Ovary (tissue), 7 donors: ENCODE measurements at regions not wholly inside any gene's neighbourhood (a gene's known extent, or its start where the extent isn't known, plus 50 kb on each side); places are given as distances from the start of the nearest gene placed in this dataset.

Source experiments
- DNase-seq, 5 donors: peaks; one replicate each; pipeline ENCODE4 v3.0.0-alpha.2; 2019 to 2020
- H3K27ac ChIP-seq, 2 donors: fragments of 200-600 bp; one replicate each; pipeline versions ENCODE4 v1.5.1 to v1.8.0; 2019 to 2022
- H3K27me3 ChIP-seq: fragments of 200-600 bp; one replicate; pipeline ENCODE4 v1.8.0; 2022
- H3K36me3 ChIP-seq: fragments of 200-600 bp; sonication (generic); one replicate; pipeline ENCODE4 v1.5.1; 2019
- H3K4me1 ChIP-seq: one replicate; pipeline ENCODE4 v1.8.1; 2013; ENCODE audit warnings: mild to moderate bottlenecking, moderate library complexity; ENCODE audit not compliant: insufficient read depth
- H3K4me3 ChIP-seq: fragments of 200-600 bp; sonication (generic); one replicate; pipeline ENCODE4 v1.5.1; 2017
- H3K9me3 ChIP-seq, 2 donors: fragments of 200-600 bp in 1 of 2; sonication (generic) in 1 of 2; one replicate each; pipeline versions ENCODE4 v1.5.1 to v1.8.1; 2013 to 2019; ENCODE audit warnings: mild to moderate bottlenecking in 1 of 2, moderate library complexity in 1 of 2
- EP300 ChIP-seq: sonication (generic); formaldehyde crosslinking; IDR thresholded peaks from one replicate; pipeline ENCODE4 v1.6.1; 2017; ENCODE audit warnings: antibody characterized with exemption
- POLR2A ChIP-seq: fragments of 450-650 bp; IDR thresholded peaks from one replicate; pipeline ENCODE4 v1.6.1; 2017; ENCODE audit warnings: antibody characterized with exemption, mild to moderate bottlenecking, moderate library complexity
- WGBS, 3 donors: extraction: QIAGEN DNeasy Blood & Tissue Kit in 1 of 3; methylation state at CpG; one replicate each; pipeline versions ENCODE4 v1.1.5 to v1.1.7; 2013 to 2017; 5-methylcytosine and 5-hydroxymethylcytosine counted together
- intact Hi-C, 4 donors: fragments of 100-400 bp; cut with DNase I; formaldehyde crosslinking; loops; one replicate each; pipeline versions ENCODE4 v1.11.0 to v1.15.1; 2022 to 2023
- TF ChIP-seq, protein P1 (sequence below), 3 donors: fragments of 450-650 bp in 2 of 3; fragments of 200-600 bp in 1 of 3; IDR thresholded peaks; one replicate each; pipeline versions ENCODE4 v1.5.1 to v1.8.0; 2016 to 2022; ENCODE audit warnings: antibody characterized with exemption in 3 of 3, mild to moderate bottlenecking in 1 of 3
- donor health status: DM: no; HTN: no; CAD: no; lungs with moderate emphysema.
- donor health status: DM: no; HTN: no; CAD: no.
- donor health status: Bipolar disorder and iron deficiency.
- donor health status: DM: no; HTN: no; CAD: no.
- donor health status: DM: yes; HTN: yes; CAD: no.

DNA sequence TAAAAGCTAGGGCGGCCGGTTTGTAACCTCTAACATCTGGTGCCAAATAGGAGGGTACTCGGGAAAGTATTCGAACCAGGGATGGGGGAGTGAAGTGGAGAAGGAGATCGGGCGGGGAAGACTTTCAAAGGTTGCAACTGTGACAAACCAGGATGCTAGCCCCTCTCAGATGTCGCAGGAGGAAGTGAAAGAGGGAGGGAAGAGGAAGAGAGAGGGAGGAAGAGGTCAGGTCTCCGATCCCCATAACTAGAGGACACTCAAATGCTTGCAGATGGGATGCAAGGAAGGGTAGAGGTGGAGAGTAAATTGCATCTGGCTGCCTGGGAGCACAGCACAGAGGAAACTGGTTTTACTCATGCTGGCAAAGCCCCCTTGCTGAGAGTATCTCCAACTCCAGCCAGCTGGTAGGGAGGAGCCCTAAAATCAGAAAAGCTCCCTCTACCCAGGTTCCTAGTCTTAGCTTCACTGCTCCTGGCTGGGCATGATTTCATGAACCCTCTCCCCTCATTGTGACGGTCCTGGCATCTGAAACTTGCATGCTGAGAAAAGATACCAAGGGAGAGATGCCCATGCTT is 696.7 kb upstream of the TBX3 start:
- H3K27ac ChIP-seq = no peak overlapping the region
- no peaks in the 10 kb centered on the region for H3K9me3 ChIP-seq
- no peak for TF ChIP-seq POLR2A
- TF ChIP-seq, protein P1, sequence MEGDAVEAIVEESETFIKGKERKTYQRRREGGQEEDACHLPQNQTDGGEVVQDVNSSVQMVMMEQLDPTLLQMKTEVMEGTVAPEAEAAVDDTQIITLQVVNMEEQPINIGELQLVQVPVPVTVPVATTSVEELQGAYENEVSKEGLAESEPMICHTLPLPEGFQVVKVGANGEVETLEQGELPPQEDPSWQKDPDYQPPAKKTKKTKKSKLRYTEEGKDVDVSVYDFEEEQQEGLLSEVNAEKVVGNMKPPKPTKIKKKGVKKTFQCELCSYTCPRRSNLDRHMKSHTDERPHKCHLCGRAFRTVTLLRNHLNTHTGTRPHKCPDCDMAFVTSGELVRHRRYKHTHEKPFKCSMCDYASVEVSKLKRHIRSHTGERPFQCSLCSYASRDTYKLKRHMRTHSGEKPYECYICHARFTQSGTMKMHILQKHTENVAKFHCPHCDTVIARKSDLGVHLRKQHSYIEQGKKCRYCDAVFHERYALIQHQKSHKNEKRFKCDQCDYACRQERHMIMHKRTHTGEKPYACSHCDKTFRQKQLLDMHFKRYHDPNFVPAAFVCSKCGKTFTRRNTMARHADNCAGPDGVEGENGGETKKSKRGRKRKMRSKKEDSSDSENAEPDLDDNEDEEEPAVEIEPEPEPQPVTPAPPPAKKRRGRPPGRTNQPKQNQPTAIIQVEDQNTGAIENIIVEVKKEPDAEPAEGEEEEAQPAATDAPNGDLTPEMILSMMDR (IDR thresholded peaks at IDR 0.05) = no peak
- no peak for TF ChIP-seq EP300
- intact Hi-C loops = no loop called here
- H3K36me3 ChIP-seq = no peaks in the 10 kb centered on the region
- 46 to 65% (median 49%) methylated on average over 9 of the region's 9 CpGs for WGBS, 3 donors
- no peak overlapping the region for H3K4me3 ChIP-seq
- no peaks in the 10 kb centered on the region for H3K4me1 ChIP-seq
- DNase-seq = no peak
- H3K27me3 ChIP-seq = no peaks in the 10 kb centered on the region

DNA sequence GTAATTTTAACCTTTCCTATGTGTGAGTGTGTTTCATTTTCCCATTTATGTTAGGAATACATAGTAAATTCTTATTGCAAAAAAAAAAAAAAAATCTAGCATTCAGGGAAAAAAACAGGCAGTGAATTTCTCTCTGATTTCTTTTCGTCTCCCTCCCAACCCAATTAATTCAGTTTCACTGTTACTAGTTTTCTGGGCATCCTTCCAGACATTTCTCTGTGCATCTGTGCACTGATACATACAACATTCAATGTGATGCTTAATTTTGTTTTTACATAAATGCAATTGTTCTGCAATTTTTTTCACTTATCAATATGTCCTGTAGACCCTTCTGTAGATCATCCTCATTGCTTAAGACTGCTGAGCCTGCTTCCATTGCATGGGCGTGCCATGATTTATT is 694.3 kb upstream of the TBX3 start:
- DNase-seq = no peak
- Histone ChIP-seq H3K27me3 (no peaks in the 10 kb centered on the region), H3K27ac (no peak overlapping the region), H3K9me3 (no peaks in the 10 kb centered on the region), H3K36me3 (no peaks in the 10 kb centered on the region), H3K4me1 (no peaks in the 10 kb centered on the region), H3K4me3 (no peak overlapping the region)
- no peak for TF ChIP-seq EP300
- TF ChIP-seq, protein P1 (IDR thresholded peaks at IDR 0.05) = no peak
- TF ChIP-seq POLR2A = no peak
- intact Hi-C loops = no loop called here
- WGBS, 3 donors = 30 to 51% (median 33%) methylated on average over 2 of the region's 2 CpGs

DNA sequence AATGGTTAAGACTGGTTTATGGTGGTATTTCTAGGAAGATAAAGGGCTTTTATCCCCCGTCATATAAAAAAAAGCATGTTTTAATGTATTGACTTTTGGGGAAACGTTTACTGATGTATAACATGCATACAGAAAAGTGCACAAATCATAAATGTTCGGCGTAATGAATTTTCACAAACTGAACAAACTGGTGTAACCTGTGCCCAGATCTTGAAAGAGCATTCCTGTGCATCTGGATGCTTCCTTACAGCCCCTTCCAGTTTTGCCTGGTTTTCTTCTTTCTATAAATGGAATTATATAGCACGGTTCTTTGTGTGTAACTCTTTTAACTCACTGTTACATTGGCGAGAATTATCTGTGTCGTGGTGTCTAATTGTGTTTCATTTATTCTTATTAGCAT is 693.8 kb upstream of the TBX3 start:
- intact Hi-C loops = no loop called here
- Histone ChIP-seq H3K4me3 (no peak overlapping the region), H3K9me3 (no peaks in the 10 kb centered on the region), H3K27ac (no peak overlapping the region), H3K27me3 (no peaks in the 10 kb centered on the region), H3K36me3 (no peaks in the 10 kb centered on the region), H3K4me1 (no peaks in the 10 kb centered on the region)
- 53 to 68% (median 63%) methylated on average over 7 of the region's 7 CpGs for WGBS, 3 donors
- TF ChIP-seq, protein P1 (IDR thresholded peaks at IDR 0.05) = no peak
- TF ChIP-seq POLR2A (no peak), EP300 (no peak)
- no peak for DNase-seq

DNA sequence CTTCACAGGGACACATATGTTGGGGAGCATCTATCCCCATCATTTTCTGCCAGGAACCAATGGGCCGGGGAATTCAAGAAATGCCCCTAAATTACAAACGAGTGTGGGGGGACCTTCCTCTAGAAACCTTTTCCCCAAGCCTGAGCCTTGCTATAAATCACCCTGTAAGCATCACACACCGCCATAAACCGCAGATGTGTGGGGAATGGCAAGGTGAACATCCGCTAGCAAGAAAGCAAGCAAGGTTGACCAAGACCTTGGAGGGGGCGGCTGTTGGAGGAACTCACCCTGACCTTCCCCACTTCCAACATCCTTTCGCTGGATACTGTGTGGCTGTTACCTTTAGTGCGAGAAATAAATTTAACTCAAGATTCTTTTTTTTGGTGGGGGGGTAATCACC is 693.3 kb upstream of the TBX3 start:
- Histone ChIP-seq H3K4me1 (no peaks in the 10 kb centered on the region), H3K4me3 (no peak overlapping the region), H3K36me3 (no peaks in the 10 kb centered on the region), H3K9me3 (no peaks in the 10 kb centered on the region), H3K27ac (no peak overlapping the region), H3K27me3 (no peaks in the 10 kb centered on the region)
- DNase-seq = no peak
- TF ChIP-seq EP300 (no peak), POLR2A (no peak)
- TF ChIP-seq, protein P1 (IDR thresholded peaks at IDR 0.05) = no peak
- 70 to 82% (median 79%) methylated on average over 8 of the region's 8 CpGs for WGBS, 3 donors
- intact Hi-C loops = no loop called here
